ENCODE measurements at regions not wholly inside any gene's neighbourhood (a gene's known extent, or its start where the extent isn't known, plus 50 kb on each side); places are given as distances from the start of the nearest gene placed in this dataset.

DNA sequence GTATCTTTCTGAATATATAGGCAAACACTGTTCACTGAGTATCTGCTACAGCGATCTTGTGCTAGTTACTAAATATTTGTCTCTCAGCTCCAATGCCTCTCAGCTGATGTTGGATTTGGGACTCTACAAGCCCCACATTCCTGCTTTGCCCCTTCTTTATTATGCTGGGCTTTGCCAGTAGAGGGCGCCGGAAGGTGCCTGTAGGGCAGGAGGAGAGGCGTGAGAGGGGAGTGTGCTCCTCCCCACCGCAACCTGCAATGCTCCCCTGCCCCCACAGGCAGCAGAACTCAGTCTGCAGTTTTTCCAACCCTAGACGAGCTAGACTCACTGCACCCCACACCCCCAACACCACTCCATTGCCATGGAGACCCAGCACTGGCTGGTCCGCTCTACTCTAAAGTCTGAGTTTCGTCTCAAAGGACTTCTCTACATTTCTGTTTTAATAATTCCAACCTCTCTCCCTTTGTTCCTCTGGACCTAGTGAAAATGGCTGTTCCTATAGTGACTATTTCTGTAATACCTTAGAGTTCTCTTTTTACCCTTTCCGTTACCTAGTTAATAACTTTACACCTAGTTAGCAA is 337.6 kb downstream of the CCSER2 start:
- TF ChIP-seq GATA2 (IDR thresholded peaks at IDR 0.05; ENCODE audit: low read depth, low read length) (no peak), GATA3 (IDR thresholded peaks at IDR 0.05; ENCODE audit: low read depth, low read length) (no peak)

DNA sequence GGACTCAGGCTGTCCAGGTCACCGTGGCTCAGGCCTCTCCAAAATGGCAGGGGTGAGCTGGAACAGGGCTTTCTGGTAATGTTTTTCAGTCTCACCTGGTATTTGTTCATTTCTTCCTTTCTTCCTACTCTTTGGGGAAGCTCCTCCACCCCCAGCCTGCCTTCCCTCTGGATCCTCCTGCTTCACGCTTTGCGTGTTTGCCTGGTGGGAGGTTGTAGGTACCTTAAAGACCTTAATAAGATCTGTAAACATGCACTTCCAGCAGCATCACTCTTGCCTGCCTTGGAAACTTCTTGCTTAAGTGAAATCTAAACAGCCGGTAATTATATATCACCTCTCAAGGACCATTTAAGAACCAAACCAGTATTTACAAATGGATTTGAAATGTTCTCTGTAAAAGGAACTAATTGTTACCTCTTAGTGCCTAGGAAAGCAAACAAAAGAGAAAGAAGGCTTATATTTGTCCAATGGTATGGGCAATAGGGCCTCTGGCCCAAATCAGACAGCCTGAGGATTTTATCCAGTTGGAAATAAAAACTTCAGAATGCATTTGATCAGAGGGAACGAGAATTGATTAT is 339.9 kb downstream of the CCSER2 start:
- TF ChIP-seq GATA3 (IDR thresholded peaks at IDR 0.05; ENCODE audit: low read depth, low read length) (no peak), GATA2 (IDR thresholded peaks at IDR 0.05; ENCODE audit: low read depth, low read length) (no peak)

DNA sequence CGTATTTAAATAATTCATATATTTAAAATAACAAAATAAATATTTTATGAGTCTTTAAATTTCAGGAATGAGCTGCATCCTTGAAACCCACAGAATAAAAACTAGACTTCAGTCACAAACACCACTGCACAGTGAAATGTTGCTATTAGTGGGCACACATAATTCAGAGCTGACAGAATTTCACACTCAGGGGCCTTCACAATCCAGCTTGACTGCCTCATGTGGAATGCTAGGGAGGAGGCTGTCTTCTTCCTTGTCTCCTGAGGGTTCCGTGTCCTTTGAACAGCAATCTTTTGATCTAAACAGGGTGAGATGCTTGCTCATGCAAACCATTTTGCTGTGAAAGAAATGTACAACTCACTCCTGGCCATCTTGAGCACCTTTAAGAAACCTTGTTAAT is 346.7 kb downstream of the CCSER2 start:
- TF ChIP-seq GATA2 (IDR thresholded peaks at IDR 0.05; ENCODE audit: low read depth, low read length) (no peak), GATA3 (IDR thresholded peaks at IDR 0.05; ENCODE audit: low read depth, low read length) (no peak)

- TF ChIP-seq GATA2 (IDR thresholded peaks at IDR 0.05; ENCODE audit: low read depth, low read length) (no peak), GATA3 (IDR thresholded peaks at IDR 0.05; ENCODE audit: low read depth, low read length) (no peak)
Measured at GRCh38 chr10:84676536-84676935, 348.1 kb downstream of the CCSER2 start.

DNA sequence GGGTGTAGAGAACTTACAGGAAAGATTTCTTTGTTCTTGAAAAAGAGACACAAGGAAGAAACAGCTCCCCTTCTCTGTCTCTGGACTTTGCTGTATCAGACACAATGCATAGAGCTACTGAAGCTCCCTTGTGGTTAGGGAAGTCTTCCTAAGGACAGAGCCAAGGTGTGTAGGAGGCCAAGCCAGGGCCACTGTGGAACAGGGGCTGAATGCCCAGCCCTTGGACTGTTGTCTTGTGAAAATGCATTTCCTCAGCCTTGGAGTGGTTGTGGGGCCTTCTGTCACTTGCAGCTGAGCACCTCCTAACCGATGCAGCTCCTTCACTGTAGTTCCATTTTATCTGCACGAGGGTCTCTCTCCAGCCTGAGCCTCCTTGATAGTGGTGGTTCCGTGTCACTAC is 353.4 kb downstream of the CCSER2 start:
- TF ChIP-seq GATA3 (IDR thresholded peaks at IDR 0.05; ENCODE audit: low read depth, low read length), result no peak
- TF ChIP-seq GATA2 (IDR thresholded peaks at IDR 0.05; ENCODE audit: low read depth, low read length), result no peak

DNA sequence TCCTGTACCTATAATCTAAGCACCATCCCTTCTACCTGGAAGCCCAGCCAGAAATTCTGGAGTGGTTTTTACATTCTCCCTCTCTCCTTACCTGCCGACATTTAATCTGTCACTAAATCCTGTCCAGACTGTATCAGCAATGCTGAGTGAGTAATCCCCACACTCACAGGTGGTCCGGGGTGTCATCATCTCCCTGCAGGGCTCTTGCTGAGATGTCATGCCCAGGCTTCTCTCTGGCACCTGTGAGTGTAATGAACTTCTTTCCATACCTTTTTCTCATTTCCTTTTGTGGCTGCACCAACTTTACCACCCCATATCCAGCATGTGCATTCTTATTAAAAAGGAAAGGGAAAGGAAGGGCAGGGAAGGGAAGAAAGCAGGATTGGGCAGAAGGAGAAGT is 355.2 kb downstream of the CCSER2 start:
- TF ChIP-seq GATA3 (IDR thresholded peaks at IDR 0.05; ENCODE audit: low read depth, low read length) (no peak), GATA2 (IDR thresholded peaks at IDR 0.05; ENCODE audit: low read depth, low read length) (no peak)

DNA sequence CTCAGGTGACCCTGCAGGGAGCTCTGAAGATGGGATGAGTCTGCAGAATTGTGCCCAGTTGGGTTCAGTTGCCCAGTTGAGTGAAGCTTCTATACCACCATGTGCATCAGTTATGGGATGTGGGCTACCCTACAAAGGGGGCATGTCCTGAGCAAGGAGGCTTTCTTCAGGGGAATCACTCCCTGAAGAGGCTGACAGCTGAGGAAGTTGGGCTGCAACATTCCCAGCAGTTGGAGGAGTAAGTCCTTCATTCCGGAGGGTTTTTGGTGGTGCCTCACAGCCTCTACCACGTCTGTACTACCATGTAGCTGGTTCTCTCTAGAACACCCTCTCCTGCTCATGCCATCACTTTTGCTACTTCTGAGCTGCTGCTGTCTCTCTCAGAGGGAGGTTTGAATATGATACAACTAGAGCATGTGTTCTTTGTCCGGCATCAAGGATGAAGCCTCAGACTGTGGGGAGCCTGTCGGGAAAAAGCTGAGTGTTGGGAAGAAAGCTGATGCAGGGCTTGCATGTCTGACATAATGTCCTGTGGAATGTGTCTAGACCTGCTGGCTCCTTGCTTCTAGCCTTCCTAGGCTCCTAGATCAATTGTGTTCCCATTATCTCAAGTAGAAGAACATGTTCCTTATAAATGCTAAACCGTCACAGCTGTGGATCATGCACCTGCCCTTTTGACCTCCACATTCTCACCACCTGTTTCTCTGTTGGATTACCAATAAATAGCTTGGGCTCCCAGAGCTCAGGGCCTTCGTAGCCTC is 355.8 kb downstream of the CCSER2 start:
- TF ChIP-seq GATA3 (IDR thresholded peaks at IDR 0.05; ENCODE audit: low read depth, low read length) (no peak), GATA2 (IDR thresholded peaks at IDR 0.05; ENCODE audit: low read depth, low read length) (no peak)

DNA sequence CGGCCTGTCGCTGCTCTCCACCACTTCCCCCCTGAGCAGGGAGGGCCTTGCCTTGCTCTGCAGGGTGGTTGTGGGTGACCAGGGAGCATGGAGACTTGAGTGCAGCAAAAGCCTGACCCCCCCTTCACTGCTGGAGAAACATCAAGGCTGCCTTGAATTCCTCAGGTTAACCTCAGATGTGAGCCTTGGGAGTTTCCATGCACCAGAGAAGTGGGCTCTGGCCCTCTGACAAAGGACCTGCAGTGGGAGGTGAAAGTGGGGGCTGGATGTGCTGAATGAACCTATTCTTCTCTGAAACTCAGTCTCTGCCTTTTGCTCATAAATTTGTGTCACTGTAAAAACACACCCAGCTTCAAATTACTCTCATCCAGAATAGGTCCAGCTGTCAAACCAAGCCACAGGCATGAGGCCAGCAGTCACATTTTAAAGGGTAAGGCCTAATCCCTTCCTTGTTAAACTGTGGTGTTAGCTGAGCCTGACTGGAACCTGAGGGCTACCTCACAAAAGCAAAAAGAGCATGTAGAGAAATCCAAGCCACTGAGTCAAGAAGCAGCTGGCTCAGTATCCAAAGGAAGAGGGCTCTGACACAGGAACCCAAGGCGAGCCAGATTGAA is 356.8 kb downstream of the CCSER2 start:
- no peak for TF ChIP-seq GATA3 (IDR thresholded peaks at IDR 0.05; ENCODE audit: low read depth, low read length)
- no peak for TF ChIP-seq GATA2 (IDR thresholded peaks at IDR 0.05; ENCODE audit: low read depth, low read length)

DNA sequence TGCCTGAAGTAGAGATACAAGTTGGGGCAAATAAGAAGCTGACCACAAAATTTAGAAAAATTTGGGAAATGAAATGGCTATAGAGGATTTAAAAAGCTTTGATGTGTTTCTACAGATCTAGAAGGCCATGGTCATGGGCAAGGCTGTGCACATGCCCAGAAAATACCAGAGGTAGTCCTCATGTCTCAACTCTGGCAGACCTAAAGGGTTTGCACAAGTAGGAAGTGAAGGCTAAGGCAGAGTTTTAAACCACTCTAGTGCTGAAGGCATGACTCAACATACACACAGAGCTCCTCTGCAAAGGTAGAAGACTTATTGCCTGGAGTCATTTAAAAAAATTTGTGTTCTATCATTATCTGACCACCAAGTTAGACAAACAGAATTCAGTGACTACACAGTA is 364.6 kb downstream of the CCSER2 start:
- TF ChIP-seq GATA2 (IDR thresholded peaks at IDR 0.05; ENCODE audit: low read depth, low read length) (no peak), GATA3 (IDR thresholded peaks at IDR 0.05; ENCODE audit: low read depth, low read length) (no peak)

DNA sequence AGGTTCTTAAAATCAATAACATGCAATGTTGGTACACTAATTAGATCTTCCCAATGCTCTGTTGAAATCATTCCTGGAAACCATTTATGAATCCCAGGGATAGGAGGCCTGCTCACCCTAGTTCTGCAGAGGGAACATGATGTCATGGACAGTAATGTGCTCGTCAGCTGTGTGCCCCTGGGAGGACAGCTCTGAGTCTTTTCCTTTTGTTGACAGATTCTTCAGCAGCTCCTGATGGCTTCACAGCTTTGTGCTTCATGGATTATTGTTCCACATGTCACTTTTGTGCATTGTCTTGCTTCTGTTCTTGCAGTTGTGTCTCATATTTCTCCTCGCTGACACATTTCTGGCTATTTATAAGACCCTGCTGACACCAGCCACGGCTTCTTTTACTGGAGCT is 367.5 kb downstream of the CCSER2 start:
- TF ChIP-seq GATA2 (IDR thresholded peaks at IDR 0.05; ENCODE audit: low read depth, low read length) (no peak), GATA3 (IDR thresholded peaks at IDR 0.05; ENCODE audit: low read depth, low read length) (no peak)

DNA sequence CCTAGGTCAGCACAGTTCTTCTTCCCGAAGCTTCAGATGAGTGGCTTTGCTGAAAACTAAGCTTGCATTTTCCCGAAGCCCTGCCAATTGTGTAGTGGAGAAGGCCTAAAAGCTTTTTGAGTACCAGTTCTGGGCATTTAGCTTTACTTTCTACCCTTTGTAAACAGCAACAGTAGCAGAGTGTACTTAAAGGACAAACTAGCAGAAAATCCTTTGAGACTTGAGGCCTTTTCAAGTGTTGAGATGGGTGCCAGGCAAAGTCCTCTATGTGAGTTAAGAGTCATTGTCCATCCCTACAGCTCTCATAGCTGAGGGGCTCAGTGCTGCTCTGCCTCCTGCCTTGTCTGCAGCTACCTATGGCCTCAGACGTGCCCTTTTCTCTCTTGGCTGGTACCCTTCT is 368.2 kb downstream of the CCSER2 start:
- TF ChIP-seq GATA2 (IDR thresholded peaks at IDR 0.05; ENCODE audit: low read depth, low read length) (no peak), GATA3 (IDR thresholded peaks at IDR 0.05; ENCODE audit: low read depth, low read length) (no peak)

DNA sequence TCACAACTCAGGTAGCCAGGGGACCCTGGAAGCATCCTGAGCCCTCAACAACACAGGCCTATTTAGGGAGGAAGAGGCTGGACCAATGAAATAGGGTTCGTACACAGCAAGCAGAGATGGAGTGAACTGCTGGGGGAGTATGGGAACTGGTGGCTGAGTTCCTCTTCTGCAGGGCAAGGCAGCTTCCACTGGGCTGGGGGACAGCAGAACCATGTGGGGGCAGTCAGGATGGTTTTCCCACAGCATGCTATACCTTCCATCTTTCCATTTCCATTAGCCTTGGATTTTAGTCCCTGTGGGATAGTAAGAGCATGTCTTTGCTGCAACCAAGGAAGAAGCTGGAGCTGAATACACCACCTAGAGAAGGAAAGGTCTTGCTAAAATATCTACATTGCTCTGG is 370.6 kb downstream of the CCSER2 start:
- TF ChIP-seq GATA2 (IDR thresholded peaks at IDR 0.05; ENCODE audit: low read depth, low read length), result no peak
- no peak for TF ChIP-seq GATA3 (IDR thresholded peaks at IDR 0.05; ENCODE audit: low read depth, low read length)

DNA sequence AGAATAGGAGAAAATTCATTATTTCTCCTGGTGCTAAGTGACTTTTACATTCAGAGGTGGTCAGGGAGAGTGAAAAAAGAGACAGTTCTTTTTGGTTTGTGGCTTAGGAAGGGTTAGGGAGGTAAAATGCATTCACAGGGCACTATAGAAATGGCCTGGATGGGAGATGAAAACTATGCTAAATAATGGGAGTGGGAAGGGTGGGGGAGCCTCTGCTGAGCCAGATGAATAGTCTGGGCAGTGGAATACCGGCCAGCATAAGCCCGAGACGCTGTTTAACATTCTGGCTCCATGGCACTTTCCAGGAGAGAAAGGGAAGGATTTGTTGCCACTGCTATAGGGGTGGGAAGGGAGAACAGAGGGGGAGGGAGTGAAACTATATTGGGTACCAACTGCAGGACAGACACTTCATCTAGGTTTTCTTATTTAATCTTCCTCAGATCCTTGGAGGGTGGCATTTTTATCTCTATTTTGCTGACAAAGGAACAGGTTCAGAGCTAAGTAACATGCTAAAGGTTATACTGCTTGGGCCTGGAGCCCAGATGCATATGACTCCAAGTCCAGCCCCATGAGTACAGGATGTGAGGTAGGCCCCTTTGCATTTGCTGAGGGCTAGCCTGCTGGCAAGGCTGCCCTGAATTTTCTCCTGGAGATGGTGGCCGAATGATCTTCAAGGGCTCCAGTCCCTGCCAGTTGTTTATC is 372.4 kb downstream of the CCSER2 start:
- TF ChIP-seq GATA3 (IDR thresholded peaks at IDR 0.05; ENCODE audit: low read depth, low read length) (no peak), GATA2 (IDR thresholded peaks at IDR 0.05; ENCODE audit: low read depth, low read length) (no peak)

DNA sequence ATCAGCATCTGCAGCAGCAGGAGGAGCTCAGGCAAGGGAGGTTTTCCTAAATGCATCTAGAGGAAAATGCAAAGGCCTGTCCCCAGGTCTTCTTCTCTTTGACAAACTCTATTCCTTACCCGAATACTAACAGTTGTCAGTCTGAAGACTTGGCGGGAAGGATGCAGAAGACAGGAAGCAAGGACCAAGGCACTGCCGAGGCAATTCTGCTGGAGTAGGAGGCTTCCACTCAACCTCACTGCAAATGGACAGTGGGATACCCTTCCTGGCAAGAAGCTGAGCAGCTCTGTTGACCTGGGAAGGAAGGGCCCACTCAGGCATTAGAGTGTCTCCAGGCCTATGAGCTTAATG is 373.0 kb downstream of the CCSER2 start:
- TF ChIP-seq GATA3 (IDR thresholded peaks at IDR 0.05; ENCODE audit: low read depth, low read length) (no peak), GATA2 (IDR thresholded peaks at IDR 0.05; ENCODE audit: low read depth, low read length) (no peak)
